GM12878 (cell line): ENCODE measurements at regions not wholly inside any gene's neighbourhood (a gene's known extent, or its start where the extent isn't known, plus 50 kb on each side); places are given as distances from the start of the nearest gene placed in this dataset.

Experiments used
- ATF7 ChIP-seq: fragments of 450-650 bp; IDR thresholded peaks from 2 replicates; pipeline ENCODE4 v1.6.1; 2016; ENCODE audit warnings: low read depth, mild to moderate bottlenecking
- BRCA1 ChIP-seq: IDR thresholded peaks from 2 replicates; pipeline ENCODE4 v1.6.1; 2011; ENCODE audit warnings: low read depth, low read length, improper control_type of control experiment
- MEF2A ChIP-seq: IDR thresholded peaks from 2 replicates; pipeline ENCODE4 v1.6.1; 2011; ENCODE audit warnings: low read depth, mild to moderate bottlenecking, low read length, moderate library complexity; ENCODE audit not compliant: insufficient read depth
- NR2F1 ChIP-seq: fragments of 450-650 bp; conservative IDR thresholded peaks from 2 replicates; pipeline ENCODE4 v1.6.1; 2017; ENCODE audit warnings: mild to moderate bottlenecking
- PAX8 ChIP-seq: fragments of 450-650 bp; IDR thresholded peaks from 2 replicates; pipeline ENCODE4 v1.6.1; 2017; ENCODE audit warnings: mild to moderate bottlenecking, moderate library complexity
- ZZZ3 ChIP-seq: IDR thresholded peaks from 2 replicates; pipeline ENCODE4 v1.6.1; 2011; ENCODE audit warnings: low read depth; ENCODE audit not compliant: control insufficient read depth, insufficient read length
- TF ChIP-seq, protein P1 (sequence below): fragments of 450-650 bp; IDR thresholded peaks from 2 replicates; pipeline ENCODE4 v1.6.1; 2017; ENCODE audit warnings: mild to moderate bottlenecking, low read depth, inconsistent platforms; ENCODE audit not compliant: poor library complexity, severe bottlenecking
- TF ChIP-seq, protein P2 (sequence below): fragments of 450-650 bp; conservative IDR thresholded peaks from 2 replicates; pipeline ENCODE4 v1.6.1; 2017; ENCODE audit warnings: mild to moderate bottlenecking, moderate library complexity
- TF ChIP-seq, protein P3 (sequence below): fragments of 450-650 bp; formaldehyde crosslinking; IDR thresholded peaks from 2 replicates; pipeline ENCODE4 v1.5.0; 2022; ENCODE audit warnings: mild to moderate bottlenecking, missing genetic modification characterization

DNA sequence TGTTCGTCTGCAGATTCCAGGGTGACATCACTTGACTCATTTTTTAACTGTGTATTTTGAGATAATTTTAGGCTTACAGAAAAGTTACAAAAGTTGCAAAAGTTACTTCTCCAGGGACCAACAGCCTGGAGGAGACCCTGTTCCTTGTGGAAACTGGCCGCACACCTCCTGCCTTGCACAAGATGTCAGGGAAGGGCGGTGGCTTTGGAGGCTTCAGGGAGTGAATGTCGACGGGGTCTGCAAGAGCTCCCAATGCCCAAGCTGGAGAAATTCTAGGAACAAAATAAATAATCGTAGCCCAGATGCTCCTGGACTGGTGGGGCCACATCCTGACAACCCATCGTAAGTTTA, 62.2 kb upstream of the FAM20C start (continued):
- TF ChIP-seq, protein P1, sequence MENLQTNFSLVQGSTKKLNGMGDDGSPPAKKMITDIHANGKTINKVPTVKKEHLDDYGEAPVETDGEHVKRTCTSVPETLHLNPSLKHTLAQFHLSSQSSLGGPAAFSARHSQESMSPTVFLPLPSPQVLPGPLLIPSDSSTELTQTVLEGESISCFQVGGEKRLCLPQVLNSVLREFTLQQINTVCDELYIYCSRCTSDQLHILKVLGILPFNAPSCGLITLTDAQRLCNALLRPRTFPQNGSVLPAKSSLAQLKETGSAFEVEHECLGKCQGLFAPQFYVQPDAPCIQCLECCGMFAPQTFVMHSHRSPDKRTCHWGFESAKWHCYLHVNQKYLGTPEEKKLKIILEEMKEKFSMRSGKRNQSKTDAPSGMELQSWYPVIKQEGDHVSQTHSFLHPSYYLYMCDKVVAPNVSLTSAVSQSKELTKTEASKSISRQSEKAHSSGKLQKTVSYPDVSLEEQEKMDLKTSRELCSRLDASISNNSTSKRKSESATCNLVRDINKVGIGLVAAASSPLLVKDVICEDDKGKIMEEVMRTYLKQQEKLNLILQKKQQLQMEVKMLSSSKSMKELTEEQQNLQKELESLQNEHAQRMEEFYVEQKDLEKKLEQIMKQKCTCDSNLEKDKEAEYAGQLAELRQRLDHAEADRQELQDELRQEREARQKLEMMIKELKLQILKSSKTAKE: no peak
- TF ChIP-seq, protein P2, sequence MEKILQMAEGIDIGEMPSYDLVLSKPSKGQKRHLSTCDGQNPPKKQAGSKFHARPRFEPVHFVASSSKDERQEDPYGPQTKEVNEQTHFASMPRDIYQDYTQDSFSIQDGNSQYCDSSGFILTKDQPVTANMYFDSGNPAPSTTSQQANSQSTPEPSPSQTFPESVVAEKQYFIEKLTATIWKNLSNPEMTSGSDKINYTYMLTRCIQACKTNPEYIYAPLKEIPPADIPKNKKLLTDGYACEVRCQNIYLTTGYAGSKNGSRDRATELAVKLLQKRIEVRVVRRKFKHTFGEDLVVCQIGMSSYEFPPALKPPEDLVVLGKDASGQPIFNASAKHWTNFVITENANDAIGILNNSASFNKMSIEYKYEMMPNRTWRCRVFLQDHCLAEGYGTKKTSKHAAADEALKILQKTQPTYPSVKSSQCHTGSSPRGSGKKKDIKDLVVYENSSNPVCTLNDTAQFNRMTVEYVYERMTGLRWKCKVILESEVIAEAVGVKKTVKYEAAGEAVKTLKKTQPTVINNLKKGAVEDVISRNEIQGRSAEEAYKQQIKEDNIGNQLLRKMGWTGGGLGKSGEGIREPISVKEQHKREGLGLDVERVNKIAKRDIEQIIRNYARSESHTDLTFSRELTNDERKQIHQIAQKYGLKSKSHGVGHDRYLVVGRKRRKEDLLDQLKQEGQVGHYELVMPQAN: no peak
- no peak for TF ChIP-seq MEF2A
- no peak for TF ChIP-seq NR2F1
- no peak for TF ChIP-seq PAX8
- TF ChIP-seq ATF7: no peak
- no peak for TF ChIP-seq ZZZ3
- TF ChIP-seq, protein P3, sequence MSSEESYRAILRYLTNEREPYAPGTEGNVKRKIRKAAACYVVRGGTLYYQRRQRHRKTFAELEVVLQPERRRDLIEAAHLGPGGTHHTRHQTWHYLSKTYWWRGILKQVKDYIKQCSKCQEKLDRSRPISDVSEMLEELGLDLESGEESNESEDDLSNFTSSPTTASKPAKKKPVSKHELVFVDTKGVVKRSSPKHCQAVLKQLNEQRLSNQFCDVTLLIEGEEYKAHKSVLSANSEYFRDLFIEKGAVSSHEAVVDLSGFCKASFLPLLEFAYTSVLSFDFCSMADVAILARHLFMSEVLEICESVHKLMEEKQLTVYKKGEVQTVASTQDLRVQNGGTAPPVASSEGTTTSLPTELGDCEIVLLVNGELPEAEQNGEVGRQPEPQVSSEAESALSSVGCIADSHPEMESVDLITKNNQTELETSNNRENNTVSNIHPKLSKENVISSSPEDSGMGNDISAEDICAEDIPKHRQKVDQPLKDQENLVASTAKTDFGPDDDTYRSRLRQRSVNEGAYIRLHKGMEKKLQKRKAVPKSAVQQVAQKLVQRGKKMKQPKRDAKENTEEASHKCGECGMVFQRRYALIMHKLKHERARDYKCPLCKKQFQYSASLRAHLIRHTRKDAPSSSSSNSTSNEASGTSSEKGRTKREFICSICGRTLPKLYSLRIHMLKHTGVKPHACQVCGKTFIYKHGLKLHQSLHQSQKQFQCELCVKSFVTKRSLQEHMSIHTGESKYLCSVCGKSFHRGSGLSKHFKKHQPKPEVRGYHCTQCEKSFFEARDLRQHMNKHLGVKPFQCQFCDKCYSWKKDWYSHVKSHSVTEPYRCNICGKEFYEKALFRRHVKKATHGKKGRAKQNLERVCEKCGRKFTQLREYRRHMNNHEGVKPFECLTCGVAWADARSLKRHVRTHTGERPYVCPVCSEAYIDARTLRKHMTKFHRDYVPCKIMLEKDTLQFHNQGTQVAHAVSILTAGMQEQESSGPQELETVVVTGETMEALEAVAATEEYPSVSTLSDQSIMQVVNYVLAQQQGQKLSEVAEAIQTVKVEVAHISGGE (CRISPR knock-in tag): no peak
- no peak for TF ChIP-seq BRCA1
- TF ChIP-seq, all 136 proteins: peak for 0
